Fibroblast of lung (primary cell): ENCODE measurements at regions not wholly inside any gene's neighbourhood (a gene's known extent, or its start where the extent isn't known, plus 50 kb on each side); places are given as distances from the start of the nearest gene placed in this dataset.

ENCODE experiments used
- DNase-seq, 2 donors: peaks; one replicate each; pipeline versions ENCODE4 v3.0.0 to v3.0.0-alpha.2; 2010; ENCODE audit warnings: low read depth in 2 of 2
- H2AFZ ChIP-seq: 2 replicates; pipeline ENCODE4 v1.5.1; 2012; ENCODE audit warnings: low read length, control low read depth, inconsistent platforms
- H3K27ac ChIP-seq: 2 replicates; pipeline ENCODE4 v1.5.1; 2011; ENCODE audit warnings: low read length, control low read depth; ENCODE audit not compliant: insufficient read depth
- H3K27me3 ChIP-seq: 2 replicates; pipeline ENCODE4 v1.5.1; 2011; ENCODE audit warnings: mild to moderate bottlenecking, low read length; ENCODE audit not compliant: control insufficient read depth, insufficient read depth
- H3K36me3 ChIP-seq: 2 replicates; pipeline ENCODE4 v1.5.1; 2011; ENCODE audit warnings: low read length; ENCODE audit not compliant: control insufficient read depth, insufficient read depth
- H3K4me1 ChIP-seq: 2 replicates; pipeline ENCODE4 v1.5.1; 2011; ENCODE audit warnings: low read length; ENCODE audit not compliant: control insufficient read depth, insufficient read depth; ENCODE audit errors: extremely low read depth
- H3K4me2 ChIP-seq: 2 replicates; pipeline ENCODE4 v1.5.1; 2011; ENCODE audit warnings: low read length, control low read depth; ENCODE audit not compliant: insufficient read depth; ENCODE audit errors: extremely low read depth
- H3K4me3 ChIP-seq, 4 experiments: fragments of 200-600 bp in 1 of 4; sonication (generic) in 1 of 4; replicated peaks in 1 of 4; 2 replicates each; pipeline ENCODE4 v1.5.1; 2011 to 2016; ENCODE audit warnings: low read length in 4 of 4, low read depth in 3 of 4, mild to moderate bottlenecking in 3 of 4, control low read depth in 2 of 4, inconsistent platforms in 1 of 4, mixed read lengths in 1 of 4; ENCODE audit not compliant: insufficient read depth in 1 of 4; ENCODE audit errors: control extremely low read depth in 1 of 4
- H3K79me2 ChIP-seq: 2 replicates; pipeline ENCODE4 v1.5.1; 2012; ENCODE audit warnings: mild to moderate bottlenecking, low read length, inconsistent platforms; ENCODE audit not compliant: control insufficient read depth, insufficient read depth
- H3K9ac ChIP-seq: 2 replicates; pipeline ENCODE4 v1.5.1; 2011; ENCODE audit warnings: mild to moderate bottlenecking, low read length, control low read depth; ENCODE audit not compliant: insufficient read depth
- H3K9me3 ChIP-seq: 2 replicates; pipeline ENCODE4 v1.5.1; 2012; ENCODE audit warnings: low read depth, low read length; ENCODE audit not compliant: control insufficient read depth, insufficient read depth
- H4K20me1 ChIP-seq: 2 replicates; pipeline ENCODE4 v1.5.1; 2011; ENCODE audit warnings: low read length; ENCODE audit not compliant: control insufficient read depth, insufficient read depth; ENCODE audit errors: extremely low read depth
- CTCF ChIP-seq, 2 donors: IDR thresholded peaks in 1 of 2; conservative IDR thresholded peaks in 1 of 2; 1 replicate in 1 of 2; 2 replicates in 1 of 2; pipeline ENCODE4 v1.5.1; 2011 to 2012; ENCODE audit warnings: low read length in 2 of 2, control low read depth in 1 of 2, inconsistent platforms in 1 of 2, low read depth in 1 of 2, mild to moderate bottlenecking in 1 of 2
- EZH2 ChIP-seq: IDR thresholded peaks from 2 replicates; pipeline ENCODE4 v1.5.1; 2012; ENCODE audit warnings: low read length, control low read depth, mild to moderate bottlenecking; ENCODE audit errors: missing control alignments

GRCh38 chr7:136312592-136312991 is 335.4 kb upstream of the MTPN start:
- Histone ChIP-seq H3K27me3 (no peaks in the 10 kb centered on the region), H3K79me2 (no peaks in the 10 kb centered on the region), H3K4me2 (no peak overlapping the region), H3K4me1 (no peaks in the 10 kb centered on the region), H3K9ac (no peak overlapping the region), H4K20me1 (no peaks in the 10 kb centered on the region), H3K27ac (no peak overlapping the region), H3K9me3 (no peaks in the 10 kb centered on the region), H2AFZ (no peak overlapping the region), H3K36me3 (no peaks in the 10 kb centered on the region), H3K4me3 (no peak overlapping the region)
- no peak for DNase-seq
- no peak for TF ChIP-seq EZH2
- TF ChIP-seq CTCF (conservative IDR thresholded peaks at IDR 0.05 in 1 of 2, IDR thresholded peaks at IDR 0.05 in 1 of 2; ENCODE audit: low read depth in 1 of 2, low read length in 2 of 2): no peak

- Histone ChIP-seq H3K9me3 (no peaks in the 10 kb centered on the region), H3K27me3 (no peaks in the 10 kb centered on the region), H3K4me2 (no peak overlapping the region), H3K27ac (no peak overlapping the region), H3K79me2 (no peaks in the 10 kb centered on the region), H3K4me1 (no peaks in the 10 kb centered on the region), H4K20me1 (no peaks in the 10 kb centered on the region), H3K4me3 (no peak overlapping the region), H2AFZ (no peak overlapping the region), H3K9ac (no peak overlapping the region), H3K36me3 (no peaks in the 10 kb centered on the region)
- TF ChIP-seq EZH2: no peak
- no peak for TF ChIP-seq CTCF (conservative IDR thresholded peaks at IDR 0.05 in 1 of 2, IDR thresholded peaks at IDR 0.05 in 1 of 2; ENCODE audit: low read depth in 1 of 2, low read length in 2 of 2)
- no peak for DNase-seq
These were observed 332.2 kb upstream of the MTPN start for GRCh38 chr7:136309407-136309806.

GRCh38 chr7:136308230-136308629 is 331.1 kb upstream of the MTPN start:
- Histone ChIP-seq H3K27ac (no peak overlapping the region), H3K79me2 (no peaks in the 10 kb centered on the region), H3K4me3 (no peak overlapping the region), H3K9me3 (no peaks in the 10 kb centered on the region), H4K20me1 (no peaks in the 10 kb centered on the region), H3K36me3 (no peaks in the 10 kb centered on the region), H3K9ac (no peak overlapping the region), H3K27me3 (no peaks in the 10 kb centered on the region), H2AFZ (no peak overlapping the region), H3K4me1 (no peaks in the 10 kb centered on the region), H3K4me2 (no peak overlapping the region)
- TF ChIP-seq EZH2: no peak
- TF ChIP-seq CTCF (conservative IDR thresholded peaks at IDR 0.05 in 1 of 2, IDR thresholded peaks at IDR 0.05 in 1 of 2; ENCODE audit: low read depth in 1 of 2, low read length in 2 of 2): no peak
- DNase-seq: no peak
